Gastrocnemius medialis (tissue), 4 donors: ENCODE measurements at regions not wholly inside any gene's neighbourhood (a gene's known extent, or its start where the extent isn't known, plus 50 kb on each side); places are given as distances from the start of the nearest gene placed in this dataset.

Experiments used
- CTCF ChIP-seq, 5 experiments: fragments of 450-650 bp in 3 of 5; fragments of 200-600 bp in 2 of 5; sonication (generic) in 2 of 5; IDR thresholded peaks in 4 of 5; conservative IDR thresholded peaks in 1 of 5; 1 replicate in 4 of 5; 2 replicates in 1 of 5; pipeline ENCODE4 v1.5.1; 2016 to 2019; ENCODE audit warnings: antibody characterized with exemption in 5 of 5, mild to moderate bottlenecking in 3 of 5, moderate library complexity in 3 of 5
- POLR2A ChIP-seq, 2 donors: fragments of 450-650 bp; IDR thresholded peaks; one replicate each; pipeline ENCODE4 v1.6.1; 2017; ENCODE audit warnings: antibody characterized with exemption in 2 of 2, mild to moderate bottlenecking in 2 of 2, moderate library complexity in 2 of 2

GRCh38 chr13:40215311-40215710, 451.1 kb downstream of the FOXO1 start:
- TF ChIP-seq CTCF (IDR thresholded peaks at IDR 0.05 in 4 of 5, conservative IDR thresholded peaks at IDR 0.05 in 1 of 5) (no peak), POLR2A (IDR thresholded peaks at IDR 0.05) (no peak)
